ENCODE measurements at regions not wholly inside any gene's neighbourhood (a gene's known extent, or its start where the extent isn't known, plus 50 kb on each side); places are given as distances from the start of the nearest gene placed in this dataset.

GRCh38 chr9:108444400-108445358 is 411.1 kb downstream of the ACTL7B start (continued):
- TF ChIP-seq NFIC (IDR thresholded peaks at IDR 0.05; ENCODE audit: low read length) (no peak), E2F2 (CRISPR knock-in tag; IDR thresholded peaks at IDR 0.05; ENCODE audit: borderline replicate concordance) (no peak), FOSL2 (CRISPR knock-in tag; IDR thresholded peaks at IDR 0.05) (peak; percentile 88), POLR2AphosphoS2 (IDR thresholded peaks at IDR 0.05; ENCODE audit: low read depth, low read length) (no peak), ATF2 (CRISPR knock-in tag; IDR thresholded peaks at IDR 0.05) (0 out of 2 replicates have a peak, but pooled peaks have one; percentile 22), AGO2 (optimal IDR thresholded peaks at IDR 0.05; ENCODE audit: low read depth, low read length) (no peak), FOXA1 (IDR thresholded peaks at IDR 0.05) (no peak), FOXA1 (CRISPR knock-in tag; IDR thresholded peaks at IDR 0.05) (peak; percentile 57), ZNF629 (CRISPR knock-in tag; conservative IDR thresholded peaks at IDR 0.05) (no peak), TCF7 (IDR thresholded peaks at IDR 0.05; ENCODE audit: low read depth) (peak; percentile 37; the same call in 1 of the 2 replicates), HMGXB4 (CRISPR knock-in tag; IDR thresholded peaks at IDR 0.05; ENCODE audit: borderline replicate concordance in 1 of 2, low read depth in 1 of 2) (0 out of 4 replicates have a peak, but pooled peaks of 1 of the 2 experiments have one; percentile 28), NONO (IDR thresholded peaks at IDR 0.05) (no peak), NONO (CRISPR knock-in tag; conservative IDR thresholded peaks at IDR 0.05) (no peak), ZNF562 (CRISPR knock-in tag; IDR thresholded peaks at IDR 0.05; ENCODE audit: borderline replicate concordance) (no peak), ARNT2 (CRISPR knock-in tag; IDR thresholded peaks at IDR 0.05; ENCODE audit: low read depth) (no peak), ZKSCAN1 (IDR thresholded peaks at IDR 0.05; ENCODE audit: low read length) (no peak)

Data from HepG2 (cell line).